HepG2 (cell line): ENCODE measurements at regions not wholly inside any gene's neighbourhood (a gene's known extent, or its start where the extent isn't known, plus 50 kb on each side); places are given as distances from the start of the nearest gene placed in this dataset.

Experiments
- CBX5 ChIP-seq: sonication (generic); formaldehyde crosslinking; IDR thresholded peaks from 2 replicates; pipeline ENCODE4 v1.4.0; 2020; ENCODE audit warnings: missing genetic modification reagents, borderline replicate concordance
- CHD4 ChIP-seq: fragments of 200-600 bp; sonication (generic); IDR thresholded peaks from 2 replicates; pipeline ENCODE4 v1.7.0; 2017; ENCODE audit warnings: mild to moderate bottlenecking, low read length, borderline replicate concordance
- POLR2A ChIP-seq, 2 experiments: IDR thresholded peaks; 2 replicates each; pipeline ENCODE4 v1.6.1; 2011; ENCODE audit warnings: low read depth in 2 of 2, low read length in 2 of 2, mild to moderate bottlenecking in 1 of 2, moderate library complexity in 1 of 2; ENCODE audit not compliant: insufficient read depth in 1 of 2
- TF ChIP-seq, protein P1 (sequence below): sonication (generic); formaldehyde crosslinking; IDR thresholded peaks from 2 replicates; pipeline ENCODE4 v1.5.0; 2020; ENCODE audit warnings: mild to moderate bottlenecking, missing genetic modification reagents, moderate library complexity

- TF ChIP-seq, protein P1, sequence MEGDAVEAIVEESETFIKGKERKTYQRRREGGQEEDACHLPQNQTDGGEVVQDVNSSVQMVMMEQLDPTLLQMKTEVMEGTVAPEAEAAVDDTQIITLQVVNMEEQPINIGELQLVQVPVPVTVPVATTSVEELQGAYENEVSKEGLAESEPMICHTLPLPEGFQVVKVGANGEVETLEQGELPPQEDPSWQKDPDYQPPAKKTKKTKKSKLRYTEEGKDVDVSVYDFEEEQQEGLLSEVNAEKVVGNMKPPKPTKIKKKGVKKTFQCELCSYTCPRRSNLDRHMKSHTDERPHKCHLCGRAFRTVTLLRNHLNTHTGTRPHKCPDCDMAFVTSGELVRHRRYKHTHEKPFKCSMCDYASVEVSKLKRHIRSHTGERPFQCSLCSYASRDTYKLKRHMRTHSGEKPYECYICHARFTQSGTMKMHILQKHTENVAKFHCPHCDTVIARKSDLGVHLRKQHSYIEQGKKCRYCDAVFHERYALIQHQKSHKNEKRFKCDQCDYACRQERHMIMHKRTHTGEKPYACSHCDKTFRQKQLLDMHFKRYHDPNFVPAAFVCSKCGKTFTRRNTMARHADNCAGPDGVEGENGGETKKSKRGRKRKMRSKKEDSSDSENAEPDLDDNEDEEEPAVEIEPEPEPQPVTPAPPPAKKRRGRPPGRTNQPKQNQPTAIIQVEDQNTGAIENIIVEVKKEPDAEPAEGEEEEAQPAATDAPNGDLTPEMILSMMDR (CRISPR knock-in tag) = no peak
- TF ChIP-seq CHD4 (no peak), CBX5 (CRISPR knock-in tag) (no peak), POLR2A (IDR thresholded peaks at IDR 0.05; ENCODE audit: insufficient read depth in 1 of 2, low read depth in 2 of 2, low read length in 2 of 2) (no peak)
Observed at GRCh38 chrX:56505866-56506265, 57.6 kb upstream of the UBQLN2 start.
